Fibroblast of villous mesenchyme (primary cell): ENCODE measurements at regions not wholly inside any gene's neighbourhood (a gene's known extent, or its start where the extent isn't known, plus 50 kb on each side); places are given as distances from the start of the nearest gene placed in this dataset.

Experiments used
- DNase-seq: peaks from one replicate; pipeline ENCODE4 v3.0.0-alpha.2; 2010; ENCODE audit warnings: low read depth
- H3K4me3 ChIP-seq: 2 replicates; pipeline ENCODE4 v1.5.1; 2011; ENCODE audit warnings: low read depth, mild to moderate bottlenecking, low read length
- TF ChIP-seq, protein P1 (sequence below): IDR thresholded peaks from 2 replicates; pipeline ENCODE4 v1.5.1; 2012; ENCODE audit warnings: low read depth, mild to moderate bottlenecking, low read length; ENCODE audit not compliant: insufficient read depth

DNA sequence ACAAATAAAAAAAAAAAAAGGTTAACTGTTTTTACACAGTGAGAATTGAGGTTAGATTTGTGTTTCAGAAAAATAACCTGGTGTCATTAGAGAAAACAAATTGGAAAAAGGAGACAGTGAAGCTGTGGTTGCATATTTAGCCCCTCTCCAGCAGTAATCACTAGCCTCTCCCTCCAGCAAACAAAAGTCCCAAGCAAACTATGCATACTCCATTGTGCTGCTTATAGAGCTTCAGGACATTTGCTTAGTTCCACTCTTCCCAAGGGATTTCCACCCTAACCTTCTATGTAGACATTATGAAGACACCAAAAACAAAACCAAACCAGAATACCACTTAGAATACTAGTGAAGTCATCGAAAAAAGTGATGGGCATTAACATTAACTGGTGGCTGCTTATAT lies 534.2 kb upstream of the CDH2 start:
- TF ChIP-seq, protein P1, sequence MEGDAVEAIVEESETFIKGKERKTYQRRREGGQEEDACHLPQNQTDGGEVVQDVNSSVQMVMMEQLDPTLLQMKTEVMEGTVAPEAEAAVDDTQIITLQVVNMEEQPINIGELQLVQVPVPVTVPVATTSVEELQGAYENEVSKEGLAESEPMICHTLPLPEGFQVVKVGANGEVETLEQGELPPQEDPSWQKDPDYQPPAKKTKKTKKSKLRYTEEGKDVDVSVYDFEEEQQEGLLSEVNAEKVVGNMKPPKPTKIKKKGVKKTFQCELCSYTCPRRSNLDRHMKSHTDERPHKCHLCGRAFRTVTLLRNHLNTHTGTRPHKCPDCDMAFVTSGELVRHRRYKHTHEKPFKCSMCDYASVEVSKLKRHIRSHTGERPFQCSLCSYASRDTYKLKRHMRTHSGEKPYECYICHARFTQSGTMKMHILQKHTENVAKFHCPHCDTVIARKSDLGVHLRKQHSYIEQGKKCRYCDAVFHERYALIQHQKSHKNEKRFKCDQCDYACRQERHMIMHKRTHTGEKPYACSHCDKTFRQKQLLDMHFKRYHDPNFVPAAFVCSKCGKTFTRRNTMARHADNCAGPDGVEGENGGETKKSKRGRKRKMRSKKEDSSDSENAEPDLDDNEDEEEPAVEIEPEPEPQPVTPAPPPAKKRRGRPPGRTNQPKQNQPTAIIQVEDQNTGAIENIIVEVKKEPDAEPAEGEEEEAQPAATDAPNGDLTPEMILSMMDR = no peak
- H3K4me3 ChIP-seq = no peak overlapping the region
- DNase-seq = no peak

GRCh38 chr18:28707006-28707405 lies 530.1 kb upstream of the CDH2 start:
- DNase-seq = no peak
- no peak overlapping the region for H3K4me3 ChIP-seq
- TF ChIP-seq, protein P1 = no peak

- TF ChIP-seq, protein P1 = no peak
- no peak overlapping the region for H3K4me3 ChIP-seq
- DNase-seq = no peak
Measured at GRCh38 chr18:28706397-28706796, 529.5 kb upstream of the CDH2 start.

DNA sequence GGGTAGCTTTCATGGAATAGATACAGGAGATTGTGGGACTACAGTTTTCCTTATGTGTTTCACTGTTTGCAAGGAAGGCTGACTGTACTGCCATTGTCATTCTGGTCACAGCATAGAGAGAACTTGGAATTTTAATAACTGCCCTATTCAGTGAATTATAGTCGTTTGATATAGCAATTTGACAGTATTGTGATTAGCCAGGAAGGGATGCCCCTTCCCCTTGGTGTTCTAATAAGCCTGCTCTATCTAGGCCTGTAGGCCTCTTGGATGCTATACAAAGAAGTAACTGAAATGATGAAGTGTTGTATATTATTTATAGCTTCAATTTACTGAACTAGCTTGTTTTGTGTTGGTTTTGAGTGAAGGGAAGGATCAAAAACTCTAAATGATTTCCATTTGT lies 528.6 kb upstream of the CDH2 start:
- no peak for DNase-seq
- TF ChIP-seq, protein P1 = no peak
- no peak overlapping the region for H3K4me3 ChIP-seq

GRCh38 chr18:28692337-28692736 lies 515.4 kb upstream of the CDH2 start:
- H3K4me3 ChIP-seq = no peak overlapping the region
- DNase-seq = no peak
- TF ChIP-seq, protein P1 = no peak

- DNase-seq = no peak
- no peak overlapping the region for H3K4me3 ChIP-seq
- TF ChIP-seq, protein P1 = no peak
Measured at GRCh38 chr18:28691496-28691840, 514.5 kb upstream of the CDH2 start.

DNA sequence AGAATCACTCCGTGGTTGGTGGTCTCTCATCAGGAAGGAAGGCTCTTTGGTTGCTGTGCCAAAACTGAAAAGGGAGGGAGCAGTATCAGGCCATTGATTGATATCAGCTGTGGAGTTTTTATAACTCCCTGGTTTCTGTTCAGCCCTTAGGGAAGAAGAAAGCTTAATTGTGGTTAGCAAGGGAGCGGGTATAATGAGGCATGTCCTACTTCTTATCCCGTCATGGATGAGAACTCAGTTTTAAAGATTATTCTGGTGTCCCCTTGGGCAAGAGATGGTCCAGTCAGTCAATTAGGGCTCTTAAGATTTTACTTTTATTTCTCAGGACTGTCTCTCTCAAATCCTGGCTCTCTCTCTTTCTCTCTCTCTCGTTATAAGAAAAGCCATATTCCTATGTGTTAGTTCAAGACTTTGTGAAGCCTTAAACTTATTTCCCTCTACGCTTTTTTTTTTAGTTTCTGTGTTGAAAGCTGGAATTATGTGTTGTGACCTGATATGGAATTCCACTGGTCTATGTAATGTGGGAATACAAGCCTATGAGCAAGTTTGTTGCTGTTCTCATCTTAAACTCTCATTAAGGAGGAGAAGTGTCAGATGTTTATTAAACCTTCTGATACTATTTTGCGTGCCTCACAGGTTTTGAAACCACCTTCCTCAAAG lies 514.0 kb upstream of the CDH2 start:
- TF ChIP-seq, protein P1 = no peak
- H3K4me3 ChIP-seq = no peak overlapping the region
- no peak for DNase-seq
